K562 (cell line): ENCODE measurements at regions not wholly inside any gene's neighbourhood (a gene's known extent, or its start where the extent isn't known, plus 50 kb on each side); places are given as distances from the start of the nearest gene placed in this dataset.

Experiments
- ARID3B ChIP-seq: fragments of 250-450 bp; sonication (Bioruptor Pico); IDR thresholded peaks from 2 replicates; pipeline ENCODE4 v1.4.0; 2020; ENCODE audit warnings: borderline replicate concordance
- ASH1L ChIP-seq: fragments of 450-650 bp; IDR thresholded peaks from 2 replicates; pipeline ENCODE4 v1.6.1; 2018; ENCODE audit warnings: borderline replicate concordance, mild to moderate bottlenecking, low read depth; ENCODE audit not compliant: partially characterized antibody
- CBFA2T3 ChIP-seq: fragments of 450-650 bp; IDR thresholded peaks from 2 replicates; pipeline ENCODE4 v1.6.1; 2017
- ETS2 ChIP-seq: IDR thresholded peaks from 2 replicates; pipeline ENCODE4 v1.6.1; 2016; ENCODE audit warnings: borderline replicate concordance, missing genetic modification characterization, mild to moderate bottlenecking, moderate library complexity, missing compliant biosample characterization; ENCODE audit not compliant: poor library complexity, severe bottlenecking
- HMG20B ChIP-seq: fragments of 250-450 bp; sonication (Bioruptor Pico); IDR thresholded peaks from 2 replicates; pipeline ENCODE4 v1.5.0; 2021; ENCODE audit warnings: mild to moderate bottlenecking
- KDM1A ChIP-seq, 2 experiments: fragments of 450-650 bp; IDR thresholded peaks; 2 replicates each; pipeline ENCODE4 v1.6.1; 2016; ENCODE audit warnings: mild to moderate bottlenecking in 2 of 2
- PTTG1 ChIP-seq: fragments of 450-650 bp; IDR thresholded peaks from 2 replicates; pipeline ENCODE4 v1.6.1; 2016; ENCODE audit warnings: low read depth, mild to moderate bottlenecking, missing genetic modification characterization, missing compliant biosample characterization
- USF2 ChIP-seq: sonication (generic); formaldehyde crosslinking; IDR thresholded peaks from 2 replicates; pipeline ENCODE4 v1.5.0; 2020; ENCODE audit warnings: missing genetic modification reagents
- ZNF23 ChIP-seq: fragments of 250-450 bp; sonication (Bioruptor Pico); IDR thresholded peaks from 2 replicates; pipeline ENCODE4 v1.4.0; 2020; ENCODE audit warnings: mild to moderate bottlenecking
- ZNF431 ChIP-seq: sonication (generic); formaldehyde crosslinking; IDR thresholded peaks from 2 replicates; pipeline ENCODE4 v1.8.0; 2022; ENCODE audit warnings: mild to moderate bottlenecking, missing genetic modification reagents
- ZNF518B ChIP-seq: fragments of 250-450 bp; sonication (Bioruptor Pico); IDR thresholded peaks from 2 replicates; pipeline ENCODE4 v1.5.0; 2021; ENCODE audit warnings: mild to moderate bottlenecking, moderate library complexity
- TF ChIP-seq, protein P1 (sequence below), 2 experiments: fragments of 450-650 bp; formaldehyde crosslinking in 1 of 2; IDR thresholded peaks; 2 replicates each; pipeline versions ENCODE4 v1.4.0 to v1.6.1; 2014 to 2020; ENCODE audit warnings: mild to moderate bottlenecking in 2 of 2, borderline replicate concordance in 1 of 2, low read depth in 1 of 2

GRCh38 chr13:78820541-78820940 is 161.6 kb upstream of the OBI1 start (continued):
- no peak for TF ChIP-seq ZNF518B (CRISPR knock-in tag)
- TF ChIP-seq ETS2: no peak
- TF ChIP-seq ZNF431: no peak
- no peak for TF ChIP-seq HMG20B (CRISPR knock-in tag)
- no peak for TF ChIP-seq USF2 (CRISPR knock-in tag)
- no peak for TF ChIP-seq PTTG1 (tag)
- no peak for TF ChIP-seq ARID3B
- TF ChIP-seq, protein P1, sequence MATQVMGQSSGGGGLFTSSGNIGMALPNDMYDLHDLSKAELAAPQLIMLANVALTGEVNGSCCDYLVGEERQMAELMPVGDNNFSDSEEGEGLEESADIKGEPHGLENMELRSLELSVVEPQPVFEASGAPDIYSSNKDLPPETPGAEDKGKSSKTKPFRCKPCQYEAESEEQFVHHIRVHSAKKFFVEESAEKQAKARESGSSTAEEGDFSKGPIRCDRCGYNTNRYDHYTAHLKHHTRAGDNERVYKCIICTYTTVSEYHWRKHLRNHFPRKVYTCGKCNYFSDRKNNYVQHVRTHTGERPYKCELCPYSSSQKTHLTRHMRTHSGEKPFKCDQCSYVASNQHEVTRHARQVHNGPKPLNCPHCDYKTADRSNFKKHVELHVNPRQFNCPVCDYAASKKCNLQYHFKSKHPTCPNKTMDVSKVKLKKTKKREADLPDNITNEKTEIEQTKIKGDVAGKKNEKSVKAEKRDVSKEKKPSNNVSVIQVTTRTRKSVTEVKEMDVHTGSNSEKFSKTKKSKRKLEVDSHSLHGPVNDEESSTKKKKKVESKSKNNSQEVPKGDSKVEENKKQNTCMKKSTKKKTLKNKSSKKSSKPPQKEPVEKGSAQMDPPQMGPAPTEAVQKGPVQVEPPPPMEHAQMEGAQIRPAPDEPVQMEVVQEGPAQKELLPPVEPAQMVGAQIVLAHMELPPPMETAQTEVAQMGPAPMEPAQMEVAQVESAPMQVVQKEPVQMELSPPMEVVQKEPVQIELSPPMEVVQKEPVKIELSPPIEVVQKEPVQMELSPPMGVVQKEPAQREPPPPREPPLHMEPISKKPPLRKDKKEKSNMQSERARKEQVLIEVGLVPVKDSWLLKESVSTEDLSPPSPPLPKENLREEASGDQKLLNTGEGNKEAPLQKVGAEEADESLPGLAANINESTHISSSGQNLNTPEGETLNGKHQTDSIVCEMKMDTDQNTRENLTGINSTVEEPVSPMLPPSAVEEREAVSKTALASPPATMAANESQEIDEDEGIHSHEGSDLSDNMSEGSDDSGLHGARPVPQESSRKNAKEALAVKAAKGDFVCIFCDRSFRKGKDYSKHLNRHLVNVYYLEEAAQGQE (IDR thresholded peaks at IDR 0.05; ENCODE audit: borderline replicate concordance): no peak
- TF ChIP-seq, protein P1 (CRISPR knock-in tag; IDR thresholded peaks at IDR 0.05; ENCODE audit: low read depth): no peak
- TF ChIP-seq ZNF23 (CRISPR knock-in tag): no peak
- TF ChIP-seq KDM1A (IDR thresholded peaks at IDR 0.05): no peak
- no peak for TF ChIP-seq CBFA2T3
- no peak for TF ChIP-seq ASH1L
